HEK293 (cell line): ENCODE measurements at regions not wholly inside any gene's neighbourhood (a gene's known extent, or its start where the extent isn't known, plus 50 kb on each side); places are given as distances from the start of the nearest gene placed in this dataset.

ENCODE experiments used
- CTCF ChIA-PET: fragments of 350-600 bp; formaldehyde crosslinking; extraction: SDS; loops from one replicate; lab custom pipeline; 2021; ENCODE audit warnings: antibody characterized with exemption; lab: Yijun Ruan, JAX
- POLR2A ChIA-PET: fragments of 300-600 bp; formaldehyde crosslinking; extraction: SDS; loops from one replicate; lab custom pipeline; 2020; ENCODE audit warnings: antibody characterized with exemption, inconsistent platforms; lab: Yijun Ruan, JAX
- H3K27ac ChIP-seq: fragments of 200-500 bp; sonication (Bioruptor generic); 2 replicates; pipeline ENCODE4 v1.5.1; 2014; ENCODE audit warnings: low read depth, low read length, control low read depth, inconsistent platforms; ENCODE audit errors: extremely low read depth
- H3K36me3 ChIP-seq, 2 experiments: fragments of 200-500 bp in 1 of 2; sonication (Bioruptor generic) in 1 of 2; 1 replicate in 1 of 2; 2 replicates in 1 of 2; pipeline ENCODE4 v1.5.1; 2014 to 2017; ENCODE audit warnings: inconsistent platforms in 2 of 2, low read length in 2 of 2; ENCODE audit not compliant: control insufficient read depth in 2 of 2, insufficient read depth in 1 of 2
- H3K4me1 ChIP-seq: fragments of 200-500 bp; sonication (Bioruptor generic); 2 replicates; pipeline ENCODE4 v1.5.1; 2014; ENCODE audit warnings: mild to moderate bottlenecking, low read length, inconsistent platforms; ENCODE audit not compliant: control insufficient read depth, insufficient read depth
- H3K4me3 ChIP-seq: 2 replicates; pipeline ENCODE4 v1.5.1; 2011; ENCODE audit warnings: low read depth, mild to moderate bottlenecking, control low read depth, low read length, moderate library complexity
- H3K9me3 ChIP-seq: fragments of 200-500 bp; sonication (Bioruptor generic); 2 replicates; pipeline ENCODE4 v1.5.1; 2014; ENCODE audit warnings: low read depth, low read length, inconsistent platforms; ENCODE audit not compliant: control insufficient read depth, insufficient read depth
- EGR2 ChIP-seq: fragments of 450-650 bp; formaldehyde crosslinking; IDR thresholded peaks from 2 replicates; pipeline ENCODE4 v1.5.1; 2016; ENCODE audit warnings: low read depth, missing biosample characterization, missing genetic modification characterization
- GLI2 ChIP-seq: fragments of 450-650 bp; formaldehyde crosslinking; IDR thresholded peaks from 2 replicates; pipeline ENCODE4; 2017; ENCODE audit warnings: missing biosample characterization, missing genetic modification characterization, low read depth, borderline replicate concordance
- GLIS1 ChIP-seq: fragments of 450-650 bp; formaldehyde crosslinking; IDR thresholded peaks from 2 replicates; pipeline ENCODE4 v1.5.1; 2016; ENCODE audit warnings: missing biosample characterization, missing genetic modification characterization
- HIC1 ChIP-seq: fragments of 450-650 bp; formaldehyde crosslinking; IDR thresholded peaks from 2 replicates; pipeline ENCODE4 v1.5.1; 2016; ENCODE audit warnings: missing biosample characterization, missing genetic modification characterization
- KLF7 ChIP-seq: fragments of 450-650 bp; formaldehyde crosslinking; IDR thresholded peaks from 2 replicates; pipeline ENCODE4 v1.5.1; 2016; ENCODE audit warnings: missing biosample characterization, missing genetic modification characterization, borderline replicate concordance
- PRDM6 ChIP-seq: fragments of 450-650 bp; formaldehyde crosslinking; IDR thresholded peaks from 2 replicates; pipeline ENCODE4 v1.5.1; 2017; ENCODE audit warnings: missing biosample characterization, missing genetic modification characterization
- SP2 ChIP-seq: fragments of 450-650 bp; formaldehyde crosslinking; IDR thresholded peaks from 2 replicates; pipeline ENCODE4 v1.5.1; 2016; ENCODE audit warnings: missing biosample characterization, missing genetic modification characterization
- ZBTB10 ChIP-seq: fragments of 450-650 bp; formaldehyde crosslinking; IDR thresholded peaks from 2 replicates; pipeline ENCODE4 v1.5.1; 2016; ENCODE audit warnings: missing biosample characterization, missing genetic modification characterization
- ZBTB48 ChIP-seq: fragments of 450-650 bp; formaldehyde crosslinking; IDR thresholded peaks from 2 replicates; pipeline ENCODE4 v1.5.1; 2016; ENCODE audit warnings: missing biosample characterization, missing genetic modification characterization
- ZNF138 ChIP-seq: fragments of 450-650 bp; formaldehyde crosslinking; IDR thresholded peaks from 2 replicates; pipeline ENCODE4 v1.5.1; 2016; ENCODE audit warnings: missing biosample characterization, missing genetic modification characterization, borderline replicate concordance
- ZNF16 ChIP-seq: fragments of 450-650 bp; formaldehyde crosslinking; IDR thresholded peaks from 2 replicates; pipeline ENCODE4 v1.5.1; 2016; ENCODE audit warnings: low read depth, missing biosample characterization, missing genetic modification characterization
- ZNF169 ChIP-seq: fragments of 450-650 bp; formaldehyde crosslinking; IDR thresholded peaks from 2 replicates; pipeline ENCODE4 v1.5.1; 2016; ENCODE audit warnings: missing biosample characterization, missing genetic modification characterization
- ZNF19 ChIP-seq: fragments of 450-650 bp; formaldehyde crosslinking; IDR thresholded peaks from 2 replicates; pipeline ENCODE4; 2016; ENCODE audit warnings: missing biosample characterization, missing genetic modification characterization, low read depth
- ZNF2 ChIP-seq: fragments of 450-650 bp; formaldehyde crosslinking; IDR thresholded peaks from 2 replicates; pipeline ENCODE4 v1.5.1; 2016; ENCODE audit warnings: missing biosample characterization, missing genetic modification characterization
- ZNF239 ChIP-seq: fragments of 450-650 bp; formaldehyde crosslinking; IDR thresholded peaks from 2 replicates; pipeline ENCODE4 v1.5.1; 2016; ENCODE audit warnings: missing biosample characterization, missing genetic modification characterization
- ZNF341 ChIP-seq: fragments of 450-650 bp; formaldehyde crosslinking; IDR thresholded peaks from 2 replicates; pipeline ENCODE4; 2016; ENCODE audit warnings: low read depth, missing biosample characterization, missing genetic modification characterization
- ZNF391 ChIP-seq: fragments of 450-650 bp; formaldehyde crosslinking; IDR thresholded peaks from 2 replicates; pipeline ENCODE4 v1.5.1; 2016; ENCODE audit warnings: low read depth, missing biosample characterization, missing genetic modification characterization, borderline replicate concordance
- ZNF398 ChIP-seq: fragments of 450-650 bp; formaldehyde crosslinking; IDR thresholded peaks from 2 replicates; pipeline ENCODE4 v1.5.1; 2017; ENCODE audit warnings: missing biosample characterization, missing genetic modification characterization
- ZNF433 ChIP-seq: fragments of 450-650 bp; formaldehyde crosslinking; IDR thresholded peaks from 2 replicates; pipeline ENCODE4 v1.5.1; 2016; ENCODE audit warnings: missing biosample characterization, missing genetic modification characterization, low read depth
- ZNF48 ChIP-seq: fragments of 450-650 bp; formaldehyde crosslinking; IDR thresholded peaks from 2 replicates; pipeline ENCODE4 v1.5.1; 2016; ENCODE audit warnings: missing biosample characterization, missing genetic modification characterization
- ZNF510 ChIP-seq: fragments of 450-650 bp; formaldehyde crosslinking; IDR thresholded peaks from 2 replicates; pipeline ENCODE4 v1.5.1; 2018; ENCODE audit warnings: mild to moderate bottlenecking, missing genetic modification characterization, missing biosample characterization; ENCODE audit not compliant: insufficient replicate concordance
- ZNF777 ChIP-seq: fragments of 450-650 bp; formaldehyde crosslinking; IDR thresholded peaks from 2 replicates; pipeline ENCODE4 v1.5.1; 2017; ENCODE audit warnings: missing biosample characterization, missing genetic modification characterization, borderline replicate concordance
- ZSCAN30 ChIP-seq: fragments of 450-650 bp; IDR thresholded peaks from 2 replicates; pipeline ENCODE4 v1.5.1; 2018; ENCODE audit warnings: missing biosample characterization, mild to moderate bottlenecking, missing genetic modification characterization, moderate library complexity

GRCh38 chr4:138565576-138565975 lies 323.4 kb upstream of the SLC7A11 start (continued):
- TF ChIP-seq ZNF16 (tag by site-specific recombination) (no peak), GLIS1 (tag by site-specific recombination) (no peak)
- TF ChIP-seq, all 188 proteins: peak for 0

GRCh38 chr4:138562544-138562991 lies 320.4 kb upstream of the SLC7A11 start:
- Histone ChIP-seq H3K27ac (no peak overlapping the region), H3K9me3 (no peaks in the 10 kb centered on the region)
- POLR2A ChIA-PET, result no interaction called here
- TF ChIP-seq HIC1 (tag by site-specific recombination), result no peak
- TF ChIP-seq ZBTB10 (tag by site-specific recombination), result no peak
- TF ChIP-seq ZNF341 (tag by site-specific recombination), result no peak
- no peak for TF ChIP-seq ZNF138 (tag by site-specific recombination)
- no peak for TF ChIP-seq PRDM6 (tag by site-specific recombination)
- TF ChIP-seq GLI2, result no peak
- no peak for TF ChIP-seq ZNF239 (tag by site-specific recombination)
- TF ChIP-seq, all 188 proteins: peak for 0
- H3K36me3 ChIP-seq, result no peaks in the 10 kb centered on the region
- CTCF ChIA-PET, result interaction anchor here (0.6 kb wide), 1 partner anchor 41 kb away, joined by 3 read pairs; no protein-coding TSS in a partner anchor
- no peak overlapping the region for H3K4me3 ChIP-seq
- no peaks in the 10 kb centered on the region for H3K4me1 ChIP-seq

GRCh38 chr4:138561906-138562305 lies 319.8 kb upstream of the SLC7A11 start:
- ChIA-PET POLR2A (no interaction called here), CTCF (no interaction called here)
- Histone ChIP-seq H3K4me3 (no peak overlapping the region), H3K4me1 (no peaks in the 10 kb centered on the region), H3K36me3 (no peaks in the 10 kb centered on the region), H3K27ac (no peak overlapping the region), H3K9me3 (no peaks in the 10 kb centered on the region)
- no peak for TF ChIP-seq SP2 (tag by site-specific recombination)
- no peak for TF ChIP-seq ZNF777
- no peak for TF ChIP-seq ZNF19 (tag by site-specific recombination)
- TF ChIP-seq KLF7, result no peak
- no peak for TF ChIP-seq ZNF398 (tag by site-specific recombination)
- TF ChIP-seq ZNF48 (tag by site-specific recombination), result no peak
- TF ChIP-seq ZBTB48 (tag by site-specific recombination), result no peak
- TF ChIP-seq ZNF169 (tag by site-specific recombination), result no peak
- TF ChIP-seq ZNF391 (tag by site-specific recombination), result no peak
- TF ChIP-seq GLI2, result no peak
- no peak for TF ChIP-seq PRDM6 (tag by site-specific recombination)
- no peak for TF ChIP-seq ZNF433 (tag by site-specific recombination)
- no peak for TF ChIP-seq ZNF510
- no peak for TF ChIP-seq ZNF2 (tag by site-specific recombination)
- no peak for TF ChIP-seq ZSCAN30
- no peak for TF ChIP-seq EGR2 (tag by site-specific recombination)
